ENCODE measurements at regions not wholly inside any gene's neighbourhood (a gene's known extent, or its start where the extent isn't known, plus 50 kb on each side); places are given as distances from the start of the nearest gene placed in this dataset.

- TF ChIP-seq CTCF (IDR thresholded peaks at IDR 0.05; ENCODE audit: insufficient read depth, low read depth, low read length) = no peak
- no peak for DNase-seq (ENCODE audit: low read depth)
- no peak overlapping the region for H3K4me3 ChIP-seq (ENCODE audit: low read depth, low read length)
Observed at GRCh38 chr12:93078059-93078458, 149.0 kb upstream of the EEA1 start.

DNA sequence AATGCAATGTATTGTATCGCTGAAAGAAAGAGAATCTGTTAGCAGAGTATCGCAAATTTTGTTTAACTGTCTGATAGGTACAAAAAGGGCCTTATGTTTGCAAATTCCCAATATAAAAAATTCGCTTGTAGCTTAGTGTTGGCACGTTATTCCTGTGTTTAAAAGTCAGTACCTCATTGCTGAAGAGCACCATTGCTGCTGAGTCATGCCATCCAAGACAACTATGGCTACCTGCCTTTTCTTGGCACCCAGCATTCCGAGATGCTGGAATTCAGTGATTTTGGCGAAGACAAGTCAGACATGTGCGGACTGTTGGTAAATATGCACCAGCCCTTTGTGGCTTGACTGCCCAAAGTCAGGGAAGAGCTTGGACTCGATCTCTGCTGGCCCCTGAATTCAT is 149.5 kb upstream of the EEA1 start:
- H3K4me3 ChIP-seq (ENCODE audit: low read depth, low read length) = no peak overlapping the region
- TF ChIP-seq CTCF (IDR thresholded peaks at IDR 0.05; ENCODE audit: insufficient read depth, low read depth, low read length) = no peak
- DNase-seq (ENCODE audit: low read depth) = no peak

DNA sequence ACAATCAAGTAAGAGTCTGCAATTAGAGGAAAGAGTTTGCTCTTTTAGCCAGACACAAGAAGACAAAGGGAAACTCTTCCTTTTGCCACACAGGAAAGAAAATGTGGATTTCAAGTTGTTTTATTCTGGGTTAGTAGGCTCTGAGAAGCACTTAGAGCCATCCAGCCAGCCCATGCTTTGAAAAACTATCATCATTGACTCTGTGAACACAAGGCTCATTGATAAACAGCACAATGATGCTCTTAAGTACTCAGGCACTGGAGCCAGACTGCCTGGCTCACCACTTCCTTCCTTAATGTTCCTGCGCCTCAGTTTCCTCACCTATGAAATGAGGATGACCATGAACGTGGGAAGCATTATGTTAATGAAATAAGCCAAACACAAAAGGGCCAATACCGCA is 150.2 kb upstream of the EEA1 start:
- TF ChIP-seq CTCF (IDR thresholded peaks at IDR 0.05; ENCODE audit: insufficient read depth, low read depth, low read length) = no peak
- no peak for DNase-seq (ENCODE audit: low read depth)
- no peak overlapping the region for H3K4me3 ChIP-seq (ENCODE audit: low read depth, low read length)

DNA sequence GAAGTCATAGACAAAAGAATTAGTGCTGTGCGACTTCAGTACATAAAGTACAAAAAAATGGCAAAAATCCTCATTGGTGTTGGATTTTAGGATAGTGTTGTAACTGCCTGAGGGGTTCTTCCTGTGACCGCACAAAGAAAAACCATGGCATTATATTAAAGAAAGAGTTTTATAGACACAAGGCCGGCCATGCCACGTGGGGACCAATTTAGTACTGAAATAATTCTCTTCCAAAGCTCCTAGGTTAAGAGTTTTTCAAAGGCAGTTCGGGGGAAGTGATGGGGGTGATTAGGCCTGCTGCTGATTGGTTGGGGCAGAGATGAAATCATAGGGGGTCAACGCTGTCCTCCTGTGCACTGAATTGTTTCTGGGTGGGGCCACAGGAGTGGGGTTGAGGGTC is 150.9 kb upstream of the EEA1 start:
- TF ChIP-seq CTCF (IDR thresholded peaks at IDR 0.05; ENCODE audit: insufficient read depth, low read depth, low read length) = no peak
- DNase-seq (ENCODE audit: low read depth) = no peak
- H3K4me3 ChIP-seq (ENCODE audit: low read depth, low read length) = no peak overlapping the region

- no peak overlapping the region for H3K4me3 ChIP-seq (ENCODE audit: low read depth, low read length)
- no peak for TF ChIP-seq CTCF (IDR thresholded peaks at IDR 0.05; ENCODE audit: insufficient read depth, low read depth, low read length)
Observed at GRCh38 chr12:93080452-93080851, 151.4 kb upstream of the EEA1 start.

GRCh38 chr12:93080994-93081809 is 152.1 kb upstream of the EEA1 start:
- no peak for TF ChIP-seq CTCF (IDR thresholded peaks at IDR 0.05; ENCODE audit: insufficient read depth, low read depth, low read length)
- no peak for DNase-seq (ENCODE audit: low read depth)

More at GRCh38 chr12:93080452-93080851, 151.4 kb upstream of the EEA1 start:
- DNase-seq (ENCODE audit: low read depth) = no peak

GRCh38 chr12:93081810-93082165 is 152.7 kb upstream of the EEA1 start:
- no peak for TF ChIP-seq CTCF (IDR thresholded peaks at IDR 0.05; ENCODE audit: insufficient read depth, low read depth, low read length)
- DNase-seq (ENCODE audit: low read depth) = no peak
- H3K4me3 ChIP-seq (ENCODE audit: low read depth, low read length) = no peak overlapping the region

More at GRCh38 chr12:93080994-93081809, 152.1 kb upstream of the EEA1 start:
- no peak overlapping the region for H3K4me3 ChIP-seq (ENCODE audit: low read depth, low read length)
